ENCODE measurements at regions not wholly inside any gene's neighbourhood (a gene's known extent, or its start where the extent isn't known, plus 50 kb on each side); places are given as distances from the start of the nearest gene placed in this dataset.

- Histone ChIP-seq H3K27me3 (ENCODE audit: control insufficient read depth, insufficient read depth, low read length, poor library complexity, severe bottlenecking) (no peaks in the 10 kb centered on the region), H3K36me3 (ENCODE audit: control insufficient read depth, insufficient read depth, low read length) (no peaks in the 10 kb centered on the region), H3K9me3 (ENCODE audit: control insufficient read depth, low read length) (no peaks in the 10 kb centered on the region), H3K4me1 (ENCODE audit: control insufficient read depth, insufficient read depth, low read length) (no peaks in the 10 kb centered on the region), H3K4me3 (ENCODE audit: insufficient read depth, low read depth, low read length) (no peak overlapping the region), H3K27ac (ENCODE audit: insufficient read depth, low read depth, low read length, poor library complexity, severe bottlenecking) (no peak overlapping the region)
- 75 to 79% methylated on average over 1 of the region's 1 CpG for WGBS, 2 experiments
These were observed 64.4 kb downstream of the DIO2 start for GRCh38 chr14:80146941-80147340.

DNA sequence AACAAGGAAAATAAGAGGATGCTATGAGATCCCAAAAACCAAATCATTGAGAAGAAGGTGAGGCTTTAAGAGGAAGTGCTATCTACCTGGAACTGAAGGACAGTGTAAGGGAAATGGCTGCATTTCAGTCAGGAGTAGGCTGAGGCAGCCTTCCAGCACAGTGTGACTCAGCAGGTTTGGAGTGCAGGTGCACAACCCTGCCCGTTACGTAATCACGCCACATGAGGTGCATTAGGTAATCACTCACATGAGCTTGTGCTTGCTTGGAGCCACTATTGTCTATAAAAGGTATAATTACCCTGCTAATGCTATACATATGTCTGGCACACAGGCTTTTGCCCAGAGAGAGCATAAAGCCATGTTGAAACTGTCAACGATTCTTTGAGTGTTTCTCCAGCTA, 74.9 kb downstream of the DIO2 start:
- Histone ChIP-seq H3K9me3 (ENCODE audit: control insufficient read depth, low read length) (no peaks in the 10 kb centered on the region), H3K4me3 (ENCODE audit: insufficient read depth, low read depth, low read length) (no peak overlapping the region), H3K36me3 (ENCODE audit: control insufficient read depth, insufficient read depth, low read length) (no peaks in the 10 kb centered on the region), H3K27ac (ENCODE audit: insufficient read depth, low read depth, low read length, poor library complexity, severe bottlenecking) (no peak overlapping the region), H3K27me3 (ENCODE audit: control insufficient read depth, insufficient read depth, low read length, poor library complexity, severe bottlenecking) (no peaks in the 10 kb centered on the region), H3K4me1 (ENCODE audit: control insufficient read depth, insufficient read depth, low read length) (no peaks in the 10 kb centered on the region)
- 95 to 99% methylated on average over 4 of the region's 4 CpGs for WGBS, 2 experiments

GRCh38 chr14:80135305-80136088, 75.8 kb downstream of the DIO2 start:
- no peak overlapping the region for H3K4me3 ChIP-seq (ENCODE audit: insufficient read depth, low read depth, low read length)
- 94 to 95% methylated on average over 2 to 3 of the region's 3 CpGs for WGBS, 2 experiments

GRCh38 chr14:80134321-80134720, 77.0 kb downstream of the DIO2 start:
- H3K9me3 ChIP-seq (ENCODE audit: control insufficient read depth, low read length), result no peaks in the 10 kb centered on the region
- H3K27me3 ChIP-seq (ENCODE audit: control insufficient read depth, insufficient read depth, low read length, poor library complexity, severe bottlenecking), result no peaks in the 10 kb centered on the region
- no peak overlapping the region for H3K4me3 ChIP-seq (ENCODE audit: insufficient read depth, low read depth, low read length)
- 86 to 91% methylated on average over 1 of the region's 1 CpG for WGBS, 2 experiments
- no peaks in the 10 kb centered on the region for H3K36me3 ChIP-seq (ENCODE audit: control insufficient read depth, insufficient read depth, low read length)
- H3K27ac ChIP-seq (ENCODE audit: insufficient read depth, low read depth, low read length, poor library complexity, severe bottlenecking), result no peak overlapping the region
- no peaks in the 10 kb centered on the region for H3K4me1 ChIP-seq (ENCODE audit: control insufficient read depth, insufficient read depth, low read length)

More at GRCh38 chr14:80135305-80136088, 75.8 kb downstream of the DIO2 start:
- H3K36me3 ChIP-seq (ENCODE audit: control insufficient read depth, insufficient read depth, low read length), result no peaks in the 10 kb centered on the region
- H3K27me3 ChIP-seq (ENCODE audit: control insufficient read depth, insufficient read depth, low read length, poor library complexity, severe bottlenecking), result no peaks in the 10 kb centered on the region
- no peak overlapping the region for H3K27ac ChIP-seq (ENCODE audit: insufficient read depth, low read depth, low read length, poor library complexity, severe bottlenecking)
- H3K9me3 ChIP-seq (ENCODE audit: control insufficient read depth, low read length), result no peaks in the 10 kb centered on the region
- H3K4me1 ChIP-seq (ENCODE audit: control insufficient read depth, insufficient read depth, low read length), result no peaks in the 10 kb centered on the region

DNA sequence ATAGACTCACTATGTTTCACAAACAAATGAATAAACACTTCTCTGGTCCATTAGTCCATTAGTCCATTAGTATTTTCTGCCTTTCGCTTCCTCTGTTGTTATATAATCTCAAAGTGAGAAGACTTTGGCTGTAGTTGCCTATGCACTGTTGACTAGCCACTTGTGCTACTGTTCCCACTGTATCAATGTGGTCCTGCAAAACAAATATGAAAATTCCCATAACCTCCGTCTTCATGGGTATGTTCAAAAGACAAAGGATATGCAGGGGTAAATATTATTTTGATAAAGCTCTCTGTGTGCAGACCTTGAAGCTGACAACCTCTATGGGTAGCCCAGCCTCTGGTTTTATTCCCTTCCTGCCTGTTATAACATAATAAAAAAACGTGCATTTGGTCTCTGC, 77.8 kb downstream of the DIO2 start:
- WGBS, 2 experiments, result 92 to 94% methylated on average over 2 to 3 of the region's 3 CpGs

DNA sequence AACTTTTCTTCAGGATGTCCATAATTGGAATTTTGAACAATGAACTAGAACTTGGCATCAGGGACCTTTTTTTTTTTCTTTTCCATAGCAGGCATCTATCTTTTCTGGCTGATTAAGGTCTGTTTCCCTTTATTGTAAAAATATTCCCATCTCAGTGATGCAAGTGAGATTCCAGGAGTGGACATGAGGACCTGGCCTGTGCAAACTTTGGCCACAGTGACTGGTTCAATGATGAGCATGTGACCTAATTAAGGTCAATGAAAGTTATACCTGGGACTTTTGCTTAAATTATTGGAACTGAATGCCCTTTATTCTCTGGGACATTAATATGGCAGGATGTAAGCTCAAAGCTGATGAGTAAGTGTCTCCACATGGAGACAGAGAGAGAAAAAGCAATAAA, 83.8 kb downstream of the DIO2 start:
- H3K27ac ChIP-seq (ENCODE audit: insufficient read depth, low read depth, low read length, poor library complexity, severe bottlenecking), result no peak overlapping the region
- H3K9me3 ChIP-seq (ENCODE audit: control insufficient read depth, low read length), result no peaks in the 10 kb centered on the region
- no peaks in the 10 kb centered on the region for H3K4me1 ChIP-seq (ENCODE audit: control insufficient read depth, insufficient read depth, low read length)
- no peaks in the 10 kb centered on the region for H3K27me3 ChIP-seq (ENCODE audit: control insufficient read depth, insufficient read depth, low read length, poor library complexity, severe bottlenecking)
- H3K36me3 ChIP-seq (ENCODE audit: control insufficient read depth, insufficient read depth, low read length), result no peaks in the 10 kb centered on the region
- H3K4me3 ChIP-seq (ENCODE audit: insufficient read depth, low read depth, low read length), result no peak overlapping the region

More for the DNA sequence above, 77.8 kb downstream of the DIO2 start:
- Histone ChIP-seq H3K4me3 (ENCODE audit: insufficient read depth, low read depth, low read length) (no peak overlapping the region), H3K4me1 (ENCODE audit: control insufficient read depth, insufficient read depth, low read length) (no peaks in the 10 kb centered on the region), H3K27me3 (ENCODE audit: control insufficient read depth, insufficient read depth, low read length, poor library complexity, severe bottlenecking) (no peaks in the 10 kb centered on the region), H3K36me3 (ENCODE audit: control insufficient read depth, insufficient read depth, low read length) (no peaks in the 10 kb centered on the region), H3K9me3 (ENCODE audit: control insufficient read depth, low read length) (no peaks in the 10 kb centered on the region), H3K27ac (ENCODE audit: insufficient read depth, low read depth, low read length, poor library complexity, severe bottlenecking) (no peak overlapping the region)

DNA sequence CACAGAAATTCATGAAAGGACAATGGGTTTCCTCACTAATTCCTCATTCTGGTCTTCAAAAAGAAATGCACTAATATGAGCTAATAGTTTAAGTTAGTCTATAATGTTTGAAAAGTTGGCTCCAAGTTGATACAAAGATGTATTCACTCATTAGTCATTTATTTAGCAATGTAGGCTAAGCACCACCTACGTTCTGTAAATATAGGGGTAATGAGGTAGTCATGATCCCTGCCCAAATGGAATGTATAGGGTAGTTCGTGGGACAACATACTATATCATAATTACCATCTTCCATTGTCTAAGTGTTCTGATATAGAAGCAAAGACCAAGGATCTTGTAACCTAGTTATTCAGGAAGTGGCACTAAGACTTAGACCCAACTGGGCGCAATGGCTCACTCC, 86.5 kb downstream of the DIO2 start:
- H3K9me3 ChIP-seq (ENCODE audit: control insufficient read depth, low read length), result no peaks in the 10 kb centered on the region
- 87 to 97% methylated on average over 1 to 2 of the region's 3 CpGs for WGBS, 2 experiments
- H3K27me3 ChIP-seq (ENCODE audit: control insufficient read depth, insufficient read depth, low read length, poor library complexity, severe bottlenecking), result no peaks in the 10 kb centered on the region
- no peaks in the 10 kb centered on the region for H3K4me1 ChIP-seq (ENCODE audit: control insufficient read depth, insufficient read depth, low read length)
- no peak overlapping the region for H3K27ac ChIP-seq (ENCODE audit: insufficient read depth, low read depth, low read length, poor library complexity, severe bottlenecking)
- no peak overlapping the region for H3K4me3 ChIP-seq (ENCODE audit: insufficient read depth, low read depth, low read length)
- no peaks in the 10 kb centered on the region for H3K36me3 ChIP-seq (ENCODE audit: control insufficient read depth, insufficient read depth, low read length)

DNA sequence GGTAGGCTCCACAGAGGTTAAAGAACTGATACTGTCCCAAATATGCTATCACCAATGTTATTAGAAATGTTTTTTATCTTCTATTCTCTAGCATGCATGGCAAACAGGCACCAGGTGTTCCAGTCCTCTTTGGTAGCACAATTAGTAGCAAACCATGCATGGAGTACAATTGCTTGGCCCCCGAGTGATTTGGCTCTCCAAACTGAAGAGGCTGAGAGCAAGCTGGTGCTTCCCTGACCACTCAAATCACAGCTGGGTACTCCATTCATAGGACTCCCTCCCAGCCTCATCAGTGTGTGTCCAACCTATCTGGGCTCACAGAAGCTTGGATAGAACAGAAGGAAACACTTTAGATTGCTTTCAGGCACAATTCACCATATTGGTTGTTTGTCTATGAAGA, 93.4 kb downstream of the DIO2 start:
- H3K36me3 ChIP-seq (ENCODE audit: control insufficient read depth, insufficient read depth, low read length), result no peaks in the 10 kb centered on the region
- H3K27me3 ChIP-seq (ENCODE audit: control insufficient read depth, insufficient read depth, low read length, poor library complexity, severe bottlenecking), result no peaks in the 10 kb centered on the region
- H3K4me1 ChIP-seq (ENCODE audit: control insufficient read depth, insufficient read depth, low read length), result no peaks in the 10 kb centered on the region
- H3K9me3 ChIP-seq (ENCODE audit: control insufficient read depth, low read length), result no peaks in the 10 kb centered on the region
- H3K27ac ChIP-seq (ENCODE audit: insufficient read depth, low read depth, low read length, poor library complexity, severe bottlenecking), result no peak overlapping the region
- 91 to 100% methylated on average over 1 of the region's 1 CpG for WGBS, 2 experiments
- H3K4me3 ChIP-seq (ENCODE audit: insufficient read depth, low read depth, low read length), result no peak overlapping the region

- H3K36me3 ChIP-seq (ENCODE audit: control insufficient read depth, insufficient read depth, low read length), result no peaks in the 10 kb centered on the region
- H3K27ac ChIP-seq (ENCODE audit: insufficient read depth, low read depth, low read length, poor library complexity, severe bottlenecking), result no peak overlapping the region
- H3K9me3 ChIP-seq (ENCODE audit: control insufficient read depth, low read length), result no peaks in the 10 kb centered on the region
- no peaks in the 10 kb centered on the region for H3K4me1 ChIP-seq (ENCODE audit: control insufficient read depth, insufficient read depth, low read length)
- no peaks in the 10 kb centered on the region for H3K27me3 ChIP-seq (ENCODE audit: control insufficient read depth, insufficient read depth, low read length, poor library complexity, severe bottlenecking)
- H3K4me3 ChIP-seq (ENCODE audit: insufficient read depth, low read depth, low read length), result no peak overlapping the region
- 77 to 83% methylated on average over 2 of the region's 2 CpGs for WGBS, 2 experiments
These were observed 95.1 kb downstream of the DIO2 start for GRCh38 chr14:80116157-80116556.

- Histone ChIP-seq H3K27me3 (ENCODE audit: control insufficient read depth, insufficient read depth, low read length, poor library complexity, severe bottlenecking) (no peaks in the 10 kb centered on the region), H3K27ac (ENCODE audit: insufficient read depth, low read depth, low read length, poor library complexity, severe bottlenecking) (no peak overlapping the region), H3K36me3 (ENCODE audit: control insufficient read depth, insufficient read depth, low read length) (no peaks in the 10 kb centered on the region), H3K4me1 (ENCODE audit: control insufficient read depth, insufficient read depth, low read length) (no peaks in the 10 kb centered on the region), H3K9me3 (ENCODE audit: control insufficient read depth, low read length) (no peaks in the 10 kb centered on the region), H3K4me3 (ENCODE audit: insufficient read depth, low read depth, low read length) (no peak overlapping the region)
- WGBS, 2 experiments, result 89 to 90% methylated on average over 6 of the region's 6 CpGs
These were observed 100.6 kb downstream of the DIO2 start for GRCh38 chr14:80110721-80111120.

Measured in ectodermal cell (in vitro differentiated cells).